Ishikawa (cell line): ENCODE measurements at regions not wholly inside any gene's neighbourhood (a gene's known extent, or its start where the extent isn't known, plus 50 kb on each side); places are given as distances from the start of the nearest gene placed in this dataset.

Source experiments
- CEBPB ChIP-seq: IDR thresholded peaks from 2 replicates; pipeline ENCODE4 v1.6.1; 2012
- CREB1 ChIP-seq: IDR thresholded peaks from 2 replicates; pipeline ENCODE4 v1.6.1; 2012; ENCODE audit warnings: low read depth
- EGR1 ChIP-seq: IDR thresholded peaks from 2 replicates; pipeline ENCODE4 v1.6.1; 2012
- EP300 ChIP-seq: IDR thresholded peaks from 2 replicates; pipeline ENCODE4 v1.6.1; 2012; ENCODE audit warnings: borderline replicate concordance
- MAX ChIP-seq: IDR thresholded peaks from 2 replicates; pipeline ENCODE4 v1.6.1; 2012
- REST ChIP-seq: IDR thresholded peaks from 2 replicates; pipeline ENCODE4 v1.6.1; 2012; ENCODE audit warnings: low read depth, mild to moderate bottlenecking
- TAF1 ChIP-seq: IDR thresholded peaks from 2 replicates; pipeline ENCODE4 v1.6.1; 2012; ENCODE audit warnings: low read depth, mild to moderate bottlenecking
- TEAD4 ChIP-seq: IDR thresholded peaks from 2 replicates; pipeline ENCODE4 v1.6.1; 2012
- USF1 ChIP-seq: IDR thresholded peaks from 2 replicates; pipeline ENCODE4 v1.6.1; 2012
- YY1 ChIP-seq: IDR thresholded peaks from 2 replicates; pipeline ENCODE4 v1.6.1; 2012; ENCODE audit warnings: low read depth

- TF ChIP-seq EGR1, result no peak
- no peak for TF ChIP-seq CEBPB
- no peak for TF ChIP-seq TAF1
- TF ChIP-seq YY1, result no peak
- TF ChIP-seq TEAD4, result no peak
- no peak for TF ChIP-seq EP300
- TF ChIP-seq REST, result no peak
- no peak for TF ChIP-seq MAX
- TF ChIP-seq CREB1, result no peak
- no peak for TF ChIP-seq USF1
Observed at GRCh38 chr5:57613741-57614140, 131.1 kb upstream of the ACTBL2 start.
